ENCODE measurements at regions not wholly inside any gene's neighbourhood (a gene's known extent, or its start where the extent isn't known, plus 50 kb on each side); places are given as distances from the start of the nearest gene placed in this dataset.

GRCh38 chr4:115357776-115358175 is 244.4 kb upstream of the NDST4 start:
- TF ChIP-seq CTCF (IDR thresholded peaks at IDR 0.05; ENCODE audit: insufficient read depth, low read length) (no peak), POLR2AphosphoS5 (IDR thresholded peaks at IDR 0.05; ENCODE audit: low read depth) (no peak)

Measured in HL-60 (cell line).